AG10803 (cell line): ENCODE measurements at regions not wholly inside any gene's neighbourhood (a gene's known extent, or its start where the extent isn't known, plus 50 kb on each side); places are given as distances from the start of the nearest gene placed in this dataset.

ENCODE experiments used
- DNase-seq: peaks from one replicate; pipeline ENCODE4 v3.0.0; 2010; ENCODE audit warnings: low read depth
- H3K4me3 ChIP-seq: 2 replicates; pipeline ENCODE4 v1.5.1; 2011; ENCODE audit warnings: mild to moderate bottlenecking, low read length, control low read depth
- CTCF ChIP-seq: conservative IDR thresholded peaks from 2 replicates; pipeline ENCODE4 v1.5.1; 2011; ENCODE audit warnings: mild to moderate bottlenecking, low read length, control low read depth, inconsistent platforms

DNA sequence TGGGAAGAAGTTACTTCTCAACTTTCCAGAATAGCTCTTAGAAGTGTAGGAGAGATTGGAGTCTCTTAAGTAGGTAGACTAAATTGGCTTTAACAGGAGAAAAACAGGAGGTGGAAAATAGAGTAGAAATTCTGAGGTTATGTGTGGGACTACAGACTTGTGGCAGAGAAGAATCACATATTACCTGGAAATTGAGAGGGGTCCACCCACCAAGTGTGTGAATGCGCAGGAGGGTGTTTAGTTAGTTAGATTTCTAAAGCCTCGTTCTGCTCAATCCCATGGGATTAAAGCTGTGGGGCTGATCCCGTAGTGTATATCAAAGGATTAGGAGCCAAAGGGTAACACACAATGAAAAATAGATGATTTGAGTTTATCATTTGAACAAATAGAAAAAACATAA is 319.1 kb downstream of the TRIB2 start:
- TF ChIP-seq CTCF: no peak
- no peak for DNase-seq

DNA sequence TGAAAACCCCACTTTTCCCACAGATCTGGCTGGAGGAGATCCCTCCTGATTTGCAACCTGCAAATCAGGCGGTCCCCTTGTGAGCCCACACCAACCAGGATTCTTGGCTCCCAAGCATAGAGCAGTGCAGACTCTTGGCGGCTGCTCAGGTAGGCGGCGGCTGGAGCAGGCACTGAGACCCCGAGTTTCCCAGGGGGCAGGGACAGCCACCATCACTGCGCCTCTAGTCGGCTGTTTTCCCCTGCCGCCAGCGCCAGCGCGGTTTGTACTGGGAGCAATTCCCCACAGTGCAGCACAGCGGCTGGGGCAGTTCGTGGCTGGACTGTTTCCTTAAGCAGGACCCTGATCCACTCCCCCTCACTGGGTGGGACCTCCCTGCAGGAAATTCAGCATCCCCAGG is 323.3 kb downstream of the TRIB2 start:
- no peak for DNase-seq
- TF ChIP-seq CTCF: no peak
- no peak overlapping the region for H3K4me3 ChIP-seq

More for the DNA sequence above, 319.1 kb downstream of the TRIB2 start:
- H3K4me3 ChIP-seq: no peak overlapping the region

GRCh38 chr2:13046557-13047165 is 329.9 kb downstream of the TRIB2 start:
- TF ChIP-seq CTCF: peak; percentile 49
- H3K4me3 ChIP-seq: no peak overlapping the region
- peak; percentile 17 for DNase-seq

DNA sequence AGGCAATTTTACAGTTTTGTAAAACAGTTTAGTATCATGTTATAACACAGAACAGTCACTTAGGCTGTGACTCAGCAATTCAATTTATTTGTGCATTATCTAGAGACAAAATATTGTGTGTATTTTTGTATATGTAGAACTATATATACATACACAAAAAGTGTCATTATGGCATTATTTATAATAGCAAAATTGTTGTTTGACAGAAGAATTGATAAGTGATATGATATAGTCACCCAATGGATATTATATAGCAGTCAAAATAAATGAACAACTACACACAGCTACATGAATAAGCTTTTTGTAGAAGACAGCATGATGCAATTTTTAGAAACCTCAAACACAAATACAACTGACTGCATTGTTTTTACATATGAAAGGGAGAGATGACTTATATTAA is 334.0 kb downstream of the TRIB2 start:
- no peak overlapping the region for H3K4me3 ChIP-seq
- no peak for TF ChIP-seq CTCF
- DNase-seq: peak; percentile 31

GRCh38 chr2:13052547-13052946 is 335.8 kb downstream of the TRIB2 start:
- no peak for DNase-seq
- TF ChIP-seq CTCF: no peak
- H3K4me3 ChIP-seq: no peak overlapping the region

GRCh38 chr2:13056259-13056843 is 339.6 kb downstream of the TRIB2 start:
- H3K4me3 ChIP-seq: no peak overlapping the region
- TF ChIP-seq CTCF: peak; percentile 55
- peak; percentile 11 for DNase-seq

GRCh38 chr2:13057671-13058070 is 340.9 kb downstream of the TRIB2 start:
- no peak overlapping the region for H3K4me3 ChIP-seq
- DNase-seq: no peak
- no peak for TF ChIP-seq CTCF
